Endothelial cell of umbilical vein (primary cell): ENCODE measurements at regions not wholly inside any gene's neighbourhood (a gene's known extent, or its start where the extent isn't known, plus 50 kb on each side); places are given as distances from the start of the nearest gene placed in this dataset.

Source experiments
- EZH2 ChIP-seq: IDR thresholded peaks from 2 replicates; pipeline ENCODE4 v1.6.1; 2012; ENCODE audit warnings: borderline replicate concordance, low read depth, mild to moderate bottlenecking, moderate library complexity, low read length, inconsistent platforms; ENCODE audit not compliant: severe bottlenecking
- JUN ChIP-seq: IDR thresholded peaks from 2 replicates; pipeline ENCODE4 v1.6.1; 2011; ENCODE audit warnings: borderline replicate concordance, low read depth; ENCODE audit not compliant: insufficient read length, insufficient read depth
- MAX ChIP-seq: IDR thresholded peaks from 2 replicates; pipeline ENCODE4 v1.6.1; 2011; ENCODE audit not compliant: insufficient read depth, insufficient read length
- POLR2A ChIP-seq: IDR thresholded peaks from 2 replicates; pipeline ENCODE4 v1.6.1; 2012; ENCODE audit warnings: low read depth, mild to moderate bottlenecking, control low read depth, low read length
- POLR2AphosphoS5 ChIP-seq: IDR thresholded peaks from 2 replicates; pipeline ENCODE4 v1.6.1; 2012; ENCODE audit warnings: low read depth, mild to moderate bottlenecking, control low read depth, low read length, moderate library complexity; ENCODE audit not compliant: insufficient read depth
- TF ChIP-seq, protein P1 (sequence below), 2 donors: IDR thresholded peaks; 1 replicate in 1 of 2; 2 replicates in 1 of 2; pipeline ENCODE4 v1.5.1; 2011; ENCODE audit warnings: low read length in 2 of 2, mild to moderate bottlenecking in 2 of 2, moderate library complexity in 2 of 2, control low read depth in 1 of 2, inconsistent platforms in 1 of 2, low read depth in 1 of 2; ENCODE audit not compliant: insufficient read depth in 1 of 2; ENCODE audit errors: extremely low read depth in 1 of 2

- TF ChIP-seq, protein P1, sequence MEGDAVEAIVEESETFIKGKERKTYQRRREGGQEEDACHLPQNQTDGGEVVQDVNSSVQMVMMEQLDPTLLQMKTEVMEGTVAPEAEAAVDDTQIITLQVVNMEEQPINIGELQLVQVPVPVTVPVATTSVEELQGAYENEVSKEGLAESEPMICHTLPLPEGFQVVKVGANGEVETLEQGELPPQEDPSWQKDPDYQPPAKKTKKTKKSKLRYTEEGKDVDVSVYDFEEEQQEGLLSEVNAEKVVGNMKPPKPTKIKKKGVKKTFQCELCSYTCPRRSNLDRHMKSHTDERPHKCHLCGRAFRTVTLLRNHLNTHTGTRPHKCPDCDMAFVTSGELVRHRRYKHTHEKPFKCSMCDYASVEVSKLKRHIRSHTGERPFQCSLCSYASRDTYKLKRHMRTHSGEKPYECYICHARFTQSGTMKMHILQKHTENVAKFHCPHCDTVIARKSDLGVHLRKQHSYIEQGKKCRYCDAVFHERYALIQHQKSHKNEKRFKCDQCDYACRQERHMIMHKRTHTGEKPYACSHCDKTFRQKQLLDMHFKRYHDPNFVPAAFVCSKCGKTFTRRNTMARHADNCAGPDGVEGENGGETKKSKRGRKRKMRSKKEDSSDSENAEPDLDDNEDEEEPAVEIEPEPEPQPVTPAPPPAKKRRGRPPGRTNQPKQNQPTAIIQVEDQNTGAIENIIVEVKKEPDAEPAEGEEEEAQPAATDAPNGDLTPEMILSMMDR (IDR thresholded peaks at IDR 0.05; ENCODE audit: extremely low read depth in 1 of 2, insufficient read depth in 1 of 2, low read depth in 1 of 2, low read length in 2 of 2), result no peak
- TF ChIP-seq JUN, result no peak
- TF ChIP-seq MAX, result no peak
- TF ChIP-seq POLR2A, result no peak
- TF ChIP-seq EZH2, result no peak
- TF ChIP-seq POLR2AphosphoS5, result no peak
Measured at GRCh38 chr11:92391808-92392207, 167.2 kb downstream of the FAT3 start.
